ENCODE measurements at regions not wholly inside any gene's neighbourhood (a gene's known extent, or its start where the extent isn't known, plus 50 kb on each side); places are given as distances from the start of the nearest gene placed in this dataset.
A peak's percentile ranks its signal among the peaks of the same experiment; 100 is the strongest.

DNA sequence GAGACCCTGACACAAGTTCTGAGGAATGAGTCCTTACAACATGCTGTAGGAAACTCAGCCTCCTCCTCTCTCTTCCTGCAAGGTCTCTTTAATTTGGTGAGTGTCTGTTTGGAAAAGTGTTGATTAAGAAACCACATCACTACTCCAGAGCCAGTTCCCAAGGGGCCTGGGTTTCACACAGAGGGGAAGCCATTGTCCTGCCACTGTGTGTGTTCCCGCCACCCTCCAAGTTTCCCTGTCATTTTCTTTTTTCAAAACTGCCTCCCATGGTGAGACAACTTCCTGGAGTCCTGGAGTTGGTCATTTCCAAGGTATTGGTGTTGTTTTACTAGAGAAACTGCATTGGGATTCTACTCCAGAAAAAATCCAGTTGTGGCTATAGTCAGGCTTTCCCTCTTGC, 232.0 kb upstream of the PARD3B start:
- TF ChIP-seq CTCF (IDR thresholded peaks at IDR 0.05) (no peak), POLR2A (IDR thresholded peaks at IDR 0.05) (no peak)
- H3K36me3 ChIP-seq = no peaks in the 10 kb centered on the region
- no peak overlapping the region for H3K4me3 ChIP-seq
- H3K27me3 ChIP-seq = no peaks in the 10 kb centered on the region
- no peaks in the 10 kb centered on the region for H3K4me1 ChIP-seq
- H3K27ac ChIP-seq = no peak overlapping the region
- no peaks in the 10 kb centered on the region for H3K9me3 ChIP-seq
- intact Hi-C loops (cut with DNase I; ENCODE audit: low total_unique reads) = no loop called here
- DNase-seq = no peak

DNA sequence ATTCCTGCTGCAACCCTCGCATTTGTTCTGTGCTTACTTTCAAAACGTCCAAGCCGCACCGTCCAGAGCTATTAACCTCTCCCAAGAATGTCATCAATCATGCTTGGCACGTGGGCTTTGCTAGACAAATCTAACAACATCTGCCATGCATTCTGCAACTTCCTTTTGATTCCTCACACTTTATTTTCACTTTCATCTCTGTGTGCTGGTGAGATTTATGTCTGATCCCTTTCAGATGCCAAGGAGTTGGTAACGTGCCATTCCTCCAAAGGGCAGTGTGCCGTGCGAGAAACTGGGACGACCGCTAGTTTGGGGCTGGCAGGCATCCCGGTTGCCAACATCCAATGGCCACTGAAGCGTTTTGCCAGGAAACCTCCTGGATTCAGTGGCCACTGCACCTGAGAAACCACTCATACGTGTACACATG, 230.0 kb upstream of the PARD3B start:
- H3K27ac ChIP-seq = no peak overlapping the region
- no peaks in the 10 kb centered on the region for H3K9me3 ChIP-seq
- no peaks in the 10 kb centered on the region for H3K4me1 ChIP-seq
- intact Hi-C loops (cut with DNase I; ENCODE audit: low total_unique reads) = no loop called here
- no peaks in the 10 kb centered on the region for H3K36me3 ChIP-seq
- peak in 1 of 2 donors; percentile 25 for DNase-seq
- TF ChIP-seq CTCF (IDR thresholded peaks at IDR 0.05) (no peak), POLR2A (IDR thresholded peaks at IDR 0.05) (no peak)
- H3K27me3 ChIP-seq = no peaks in the 10 kb centered on the region
- H3K4me3 ChIP-seq = no peak overlapping the region

- no peak overlapping the region for H3K4me3 ChIP-seq
- intact Hi-C loops (cut with DNase I; ENCODE audit: low total_unique reads) = no loop called here
- no peak for TF ChIP-seq CTCF (IDR thresholded peaks at IDR 0.05)
- no peak for TF ChIP-seq POLR2A (IDR thresholded peaks at IDR 0.05)
- H3K4me1 ChIP-seq = no peaks in the 10 kb centered on the region
- H3K27me3 ChIP-seq = no peaks in the 10 kb centered on the region
- DNase-seq = no peak
- no peaks in the 10 kb centered on the region for H3K9me3 ChIP-seq
- no peaks in the 10 kb centered on the region for H3K36me3 ChIP-seq
- H3K27ac ChIP-seq = no peak overlapping the region
Measured at GRCh38 chr2:204317640-204318039, 227.6 kb upstream of the PARD3B start.

DNA sequence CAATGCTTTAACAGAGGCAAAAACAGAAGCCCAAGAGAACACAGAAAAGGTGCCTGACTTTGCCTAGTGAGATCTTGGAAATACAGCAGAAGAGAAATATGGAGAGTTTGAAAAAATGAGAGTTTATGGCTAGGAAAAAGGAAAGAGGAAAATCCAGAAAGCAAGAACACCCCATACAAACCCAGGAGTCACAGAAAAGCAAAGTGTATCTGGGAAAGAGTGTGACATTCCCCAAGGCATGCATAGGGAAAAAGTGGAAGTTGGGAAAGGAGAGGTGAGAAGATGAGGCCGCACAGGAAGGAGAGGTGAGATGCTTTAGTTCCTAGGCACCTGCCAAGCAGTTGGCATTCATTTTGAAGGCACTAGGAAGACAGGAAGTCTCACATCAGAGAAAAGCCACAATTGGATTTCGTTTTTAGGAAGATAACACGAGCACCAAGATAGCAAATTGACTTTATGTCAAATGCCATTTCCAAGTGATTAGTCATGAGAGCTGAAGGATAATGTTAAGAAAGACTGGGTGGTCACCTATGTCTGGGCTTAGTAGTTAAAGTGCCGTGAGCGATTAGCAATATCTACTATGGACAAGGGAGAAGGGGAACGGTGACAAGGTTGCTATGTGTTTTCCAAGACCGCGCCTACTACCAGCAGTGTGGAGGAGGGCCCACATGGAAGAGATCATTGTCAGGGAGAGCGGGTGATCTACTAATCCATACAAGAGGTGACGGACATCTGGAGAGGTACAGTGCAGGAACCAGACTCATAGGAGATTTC, 224.1 kb upstream of the PARD3B start:
- TF ChIP-seq CTCF (IDR thresholded peaks at IDR 0.05) (no peak), POLR2A (IDR thresholded peaks at IDR 0.05) (no peak)
- intact Hi-C loops (cut with DNase I; ENCODE audit: low total_unique reads) = no loop called here
- Histone ChIP-seq H3K27me3 (no peaks in the 10 kb centered on the region), H3K36me3 (no peaks in the 10 kb centered on the region), H3K27ac (no peak overlapping the region), H3K4me3 (no peak overlapping the region), H3K9me3 (no peaks in the 10 kb centered on the region), H3K4me1 (no peaks in the 10 kb centered on the region)
- no peak for DNase-seq

DNA sequence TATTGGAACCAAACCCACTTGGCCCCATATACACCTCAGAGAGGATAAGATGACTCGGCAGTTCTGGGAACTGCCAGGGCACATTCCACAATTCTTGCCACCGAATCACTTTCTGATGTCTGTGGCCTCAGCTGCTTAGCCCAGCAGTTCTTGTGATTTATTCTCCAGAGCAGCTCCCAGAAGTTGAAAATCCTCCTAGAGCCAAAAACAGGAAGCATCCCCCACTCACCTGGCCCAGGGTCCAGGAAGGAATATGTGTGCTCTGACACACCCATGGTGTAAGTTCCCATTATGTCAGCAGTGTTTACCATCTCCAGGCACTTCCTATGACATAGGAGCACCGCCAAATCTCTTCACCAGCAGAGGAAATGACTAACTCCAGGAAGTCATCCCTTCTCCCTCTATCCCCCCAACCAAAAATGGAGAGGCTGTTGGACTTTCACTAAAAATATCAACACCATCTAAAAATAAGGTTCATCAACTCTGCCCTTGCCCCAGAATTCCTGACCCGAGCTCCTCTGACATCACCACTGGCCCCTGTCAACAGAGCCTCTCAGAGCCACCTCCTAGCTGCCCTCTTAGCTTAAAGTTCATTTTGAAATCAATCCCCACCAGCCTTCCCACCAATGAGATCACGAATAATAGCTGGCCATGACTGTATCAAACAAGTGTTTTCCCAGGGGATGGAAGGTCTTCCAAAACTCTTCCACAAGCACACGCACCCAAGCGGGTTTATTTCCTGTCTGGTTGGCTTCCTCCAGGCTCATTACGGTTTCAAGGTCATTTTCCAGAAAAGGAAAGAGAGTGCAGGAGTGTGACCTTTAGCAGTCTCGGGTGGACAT, 223.1 kb upstream of the PARD3B start:
- intact Hi-C loops (cut with DNase I; ENCODE audit: low total_unique reads) = no loop called here
- Histone ChIP-seq H3K27ac (peak overlapping the region in 1 of 2 donors; percentile 38), H3K27me3 (no peaks in the 10 kb centered on the region), H3K4me3 (no peak overlapping the region), H3K36me3 (no peaks in the 10 kb centered on the region), H3K9me3 (no peaks in the 10 kb centered on the region), H3K4me1 (no peaks in the 10 kb centered on the region)
- TF ChIP-seq POLR2A (IDR thresholded peaks at IDR 0.05) = no peak
- TF ChIP-seq CTCF (IDR thresholded peaks at IDR 0.05) = no peak
- peak in 1 of 2 donors; percentile 31 for DNase-seq

All from uterus (tissue), 3 donors.